H9 (cell line): ENCODE measurements at regions not wholly inside any gene's neighbourhood (a gene's known extent, or its start where the extent isn't known, plus 50 kb on each side); places are given as distances from the start of the nearest gene placed in this dataset.

Source experiments
- DNase-seq: peaks from one replicate; pipeline ENCODE4 v3.0.0-alpha.2; 2017
- H2AFZ ChIP-seq: one replicate; pipeline ENCODE4 v1.6.1; 2013; ENCODE audit warnings: mild to moderate bottlenecking, low read length, control low read depth, moderate library complexity
- H2AK5ac ChIP-seq: 2 replicates; pipeline ENCODE4 v1.6.1; 2013; ENCODE audit warnings: low read length, control low read depth, mixed read lengths; ENCODE audit not compliant: insufficient read length
- H2BK120ac ChIP-seq: one replicate; pipeline ENCODE4 v1.6.1; 2013; ENCODE audit warnings: low read depth, mild to moderate bottlenecking, low read length, control low read depth, inconsistent platforms; ENCODE audit not compliant: poor library complexity, severe bottlenecking
- H2BK12ac ChIP-seq: 2 replicates; pipeline ENCODE4 v1.6.1; 2013; ENCODE audit warnings: low read length, control low read depth, mixed read lengths, low read depth; ENCODE audit not compliant: insufficient read length
- H2BK15ac ChIP-seq: 2 replicates; pipeline ENCODE4 v1.6.1; 2013; ENCODE audit warnings: low read depth, low read length, control low read depth
- H2BK20ac ChIP-seq: one replicate; pipeline ENCODE4 v1.6.1; 2013; ENCODE audit warnings: low read depth, mild to moderate bottlenecking, low read length, control low read depth, inconsistent platforms; ENCODE audit not compliant: poor library complexity, severe bottlenecking
- H2BK5ac ChIP-seq: 2 replicates; pipeline ENCODE4 v1.6.1; 2013; ENCODE audit warnings: low read length, control low read depth, mixed read lengths; ENCODE audit not compliant: insufficient read length
- H3K14ac ChIP-seq: 2 replicates; pipeline ENCODE4 v1.6.1; 2013; ENCODE audit warnings: low read length, control low read depth; ENCODE audit not compliant: insufficient read depth
- H3K18ac ChIP-seq: 2 replicates; pipeline ENCODE4 v1.6.1; 2013; ENCODE audit warnings: low read depth, mild to moderate bottlenecking, mixed read lengths, low read length, control low read depth; ENCODE audit not compliant: insufficient read length
- H3K23ac ChIP-seq: 2 replicates; pipeline ENCODE4 v1.6.1; 2013; ENCODE audit warnings: low read length, control low read depth, mixed read lengths, low read depth; ENCODE audit not compliant: insufficient read length
- H3K23me2 ChIP-seq: 2 replicates; pipeline ENCODE4 v1.6.1; 2013; ENCODE audit warnings: low read depth, mild to moderate bottlenecking, mixed read lengths, low read length, control low read depth; ENCODE audit not compliant: insufficient read length, poor library complexity, severe bottlenecking
- H3K27ac ChIP-seq: 2 replicates; pipeline ENCODE4 v1.5.1; 2013; ENCODE audit warnings: low read length, control low read depth, mixed read lengths, low read depth; ENCODE audit not compliant: insufficient read length
- H3K27me3 ChIP-seq: 2 replicates; pipeline ENCODE4 v1.6.1; 2013; ENCODE audit warnings: low read length, control low read depth, inconsistent platforms; ENCODE audit not compliant: insufficient read depth
- H3K4ac ChIP-seq: 2 replicates; pipeline ENCODE4 v1.6.1; 2013; ENCODE audit warnings: low read depth, mild to moderate bottlenecking, control low read depth, inconsistent platforms, low read length, moderate library complexity
- H3K4me1 ChIP-seq: 2 replicates; pipeline ENCODE4 v1.6.1; 2013; ENCODE audit warnings: low read length, control low read depth, inconsistent platforms; ENCODE audit not compliant: insufficient read depth
- H3K4me2 ChIP-seq: 2 replicates; pipeline ENCODE4 v1.6.1; 2013; ENCODE audit warnings: low read length, control low read depth, mixed read lengths; ENCODE audit not compliant: insufficient read length, insufficient read depth
- H3K56ac ChIP-seq: 2 replicates; pipeline ENCODE4 v1.6.1; 2013; ENCODE audit warnings: low read depth, mild to moderate bottlenecking, mixed read lengths, low read length, control low read depth; ENCODE audit not compliant: insufficient read length
- H3K79me1 ChIP-seq: 2 replicates; pipeline ENCODE4 v1.6.1; 2013; ENCODE audit warnings: low read depth, mild to moderate bottlenecking, moderate library complexity, low read length, control low read depth, inconsistent platforms; ENCODE audit not compliant: insufficient read depth, poor library complexity, severe bottlenecking
- H3K79me2 ChIP-seq: 2 replicates; pipeline ENCODE4 v1.6.1; 2013; ENCODE audit warnings: low read length, control low read depth, inconsistent platforms; ENCODE audit not compliant: insufficient read depth
- H3K9ac ChIP-seq: 2 replicates; pipeline ENCODE4 v1.6.1; 2013; ENCODE audit warnings: low read length, control low read depth, mixed read lengths; ENCODE audit not compliant: insufficient read length; ENCODE audit errors: extremely low read depth
- H3K9me3 ChIP-seq: one replicate; pipeline ENCODE4 v1.6.1; 2013; ENCODE audit warnings: low read depth, low read length, inconsistent platforms; ENCODE audit not compliant: control insufficient read depth
- H3T11ph ChIP-seq: one replicate; pipeline ENCODE4 v1.6.1; 2013; ENCODE audit warnings: mild to moderate bottlenecking, low read length, control low read depth, inconsistent platforms
- H4K20me1 ChIP-seq: one replicate; pipeline ENCODE4 v1.6.1; 2013; ENCODE audit not compliant: control insufficient read depth, insufficient read length, insufficient read depth
- H4K5ac ChIP-seq: 2 replicates; pipeline ENCODE4 v1.6.1; 2013; ENCODE audit warnings: low read depth, mild to moderate bottlenecking, mixed read lengths, low read length, control low read depth; ENCODE audit not compliant: insufficient read length
- H4K8ac ChIP-seq: replicated peaks from 2 replicates; pipeline ENCODE4 v1.6.1; 2013; ENCODE audit warnings: low read length, control low read depth, mixed read lengths, low read depth; ENCODE audit not compliant: insufficient read length
- H4K91ac ChIP-seq: 2 replicates; pipeline ENCODE4 v1.6.1; 2013; ENCODE audit warnings: low read depth, mild to moderate bottlenecking, moderate library complexity, mixed read lengths, low read length, control low read depth; ENCODE audit not compliant: insufficient read length
- H3K27ac Mint-ChIP-seq, 3 experiments: 2 replicates in 2 of 3; 3 replicates in 1 of 3; pipeline ENCODE4 v1.8.0; 2020 to 2021; ENCODE audit warnings: mixed read lengths in 3 of 3, mild to moderate bottlenecking in 1 of 3, moderate library complexity in 1 of 3
- H3K27me3 Mint-ChIP-seq: 2 replicates; pipeline ENCODE4 v1.8.0; 2021; ENCODE audit warnings: low read depth, mild to moderate bottlenecking, moderate library complexity, mixed read lengths
- H3K36me3 Mint-ChIP-seq, 3 experiments: 2 replicates in 2 of 3; 3 replicates in 1 of 3; pipeline ENCODE4 v1.8.0; 2020 to 2021; ENCODE audit warnings: low read depth in 3 of 3, mixed read lengths in 3 of 3; ENCODE audit not compliant: insufficient read depth in 1 of 3
- H3K4me1 Mint-ChIP-seq, 2 experiments: 2 replicates each; pipeline ENCODE4 v1.8.0; 2020; ENCODE audit warnings: mixed read lengths in 2 of 2
- H3K4me3 Mint-ChIP-seq, 2 experiments: 2 replicates in 1 of 2; 3 replicates in 1 of 2; pipeline ENCODE4 v1.8.0; 2020 to 2021; ENCODE audit warnings: mild to moderate bottlenecking in 2 of 2, mixed read lengths in 2 of 2, moderate library complexity in 1 of 2
- H3K9me3 Mint-ChIP-seq, 2 experiments: 2 replicates in 1 of 2; 3 replicates in 1 of 2; pipeline ENCODE4 v1.8.0; 2020; ENCODE audit warnings: mild to moderate bottlenecking in 2 of 2, mixed read lengths in 2 of 2, moderate library complexity in 1 of 2
- WGBS: extraction: QIAGEN DNeasy Blood & Tissue Kit; methylation state at CpG from one replicate; pipeline ENCODE4 v1.1.7; 2013; ENCODE audit warnings: missing lambda C conversion rate, low lambda C conversion rate, mixed read lengths; ENCODE audit not compliant: insufficient read length; ENCODE audit errors: extremely low coverage; 5-methylcytosine and 5-hydroxymethylcytosine counted together
- TF ChIP-seq, protein P1 (sequence below): fragments of 200-600 bp; sonication (generic); conservative IDR thresholded peaks from 3 replicates; pipeline ENCODE4 v1.8.0; 2021; ENCODE audit warnings: antibody characterized with exemption, mild to moderate bottlenecking

DNA sequence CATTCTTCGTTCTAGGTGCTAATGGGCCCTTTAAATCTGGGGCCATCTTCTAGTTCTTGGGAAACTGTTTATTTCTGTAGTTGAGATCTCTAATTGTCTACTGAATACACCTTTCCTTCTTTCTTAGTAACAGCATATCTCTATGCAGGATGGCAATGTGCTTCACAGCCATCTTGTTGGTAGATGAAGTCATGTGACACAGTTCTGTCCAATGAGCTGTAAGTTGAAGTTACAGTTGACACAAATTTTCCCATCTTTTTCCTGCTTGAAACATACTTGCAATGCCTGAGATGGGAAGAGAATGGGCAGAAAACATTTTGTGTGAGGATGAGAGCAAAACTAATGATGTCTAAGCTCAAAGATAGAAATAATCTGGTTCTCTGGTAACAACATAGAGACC is 57.3 kb upstream of the PHLPP1 start:
- Histone ChIP-seq H2BK5ac (no peak overlapping the region), H3K27me3 (no peaks in the 10 kb centered on the region), H2AFZ (no peak overlapping the region), H4K5ac (no peak overlapping the region), H3K9ac (no peak overlapping the region), H3K79me1 (no peaks in the 10 kb centered on the region), H2BK20ac (no peak overlapping the region), H3T11ph (no peak overlapping the region), H3K18ac (no peak overlapping the region), H3K23ac (no peak overlapping the region), H4K8ac (no peak overlapping the region), H3K4me1 (no peaks in the 10 kb centered on the region), H3K79me2 (no peaks in the 10 kb centered on the region), H2AK5ac (no peak overlapping the region), H3K4ac (no peak overlapping the region), H3K27ac (no peak overlapping the region), H3K14ac (no peak overlapping the region), H4K20me1 (no peaks in the 10 kb centered on the region), H2BK120ac (no peak overlapping the region), H4K91ac (no peak overlapping the region), H2BK12ac (no peak overlapping the region), H3K9me3 (no peaks in the 10 kb centered on the region), H3K56ac (no peak overlapping the region), H3K4me2 (no peak overlapping the region), H2BK15ac (no peak overlapping the region), H3K23me2 (no peaks in the 10 kb centered on the region)
- TF ChIP-seq, protein P1, sequence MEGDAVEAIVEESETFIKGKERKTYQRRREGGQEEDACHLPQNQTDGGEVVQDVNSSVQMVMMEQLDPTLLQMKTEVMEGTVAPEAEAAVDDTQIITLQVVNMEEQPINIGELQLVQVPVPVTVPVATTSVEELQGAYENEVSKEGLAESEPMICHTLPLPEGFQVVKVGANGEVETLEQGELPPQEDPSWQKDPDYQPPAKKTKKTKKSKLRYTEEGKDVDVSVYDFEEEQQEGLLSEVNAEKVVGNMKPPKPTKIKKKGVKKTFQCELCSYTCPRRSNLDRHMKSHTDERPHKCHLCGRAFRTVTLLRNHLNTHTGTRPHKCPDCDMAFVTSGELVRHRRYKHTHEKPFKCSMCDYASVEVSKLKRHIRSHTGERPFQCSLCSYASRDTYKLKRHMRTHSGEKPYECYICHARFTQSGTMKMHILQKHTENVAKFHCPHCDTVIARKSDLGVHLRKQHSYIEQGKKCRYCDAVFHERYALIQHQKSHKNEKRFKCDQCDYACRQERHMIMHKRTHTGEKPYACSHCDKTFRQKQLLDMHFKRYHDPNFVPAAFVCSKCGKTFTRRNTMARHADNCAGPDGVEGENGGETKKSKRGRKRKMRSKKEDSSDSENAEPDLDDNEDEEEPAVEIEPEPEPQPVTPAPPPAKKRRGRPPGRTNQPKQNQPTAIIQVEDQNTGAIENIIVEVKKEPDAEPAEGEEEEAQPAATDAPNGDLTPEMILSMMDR = no peak
- H3K36me3 Mint-ChIP-seq = no peaks in the 10 kb centered on the region
- DNase-seq = no peak
- H3K9me3 Mint-ChIP-seq = no peaks in the 10 kb centered on the region
- no peak overlapping the region for H3K4me3 Mint-ChIP-seq
- H3K4me1 Mint-ChIP-seq = peaks cover 0 to 5% of the 10 kb centered on the region in 2 experiments; a peak in 2 of 4 replicates
- no CpG with 5 or more reads among the region's 1 CpG for WGBS
- no peak overlapping the region for H3K27ac Mint-ChIP-seq
- H3K27me3 Mint-ChIP-seq = no peaks in the 10 kb centered on the region
